Esophagus (tissue), 2 donors: ENCODE measurements at regions not wholly inside any gene's neighbourhood (a gene's known extent, or its start where the extent isn't known, plus 50 kb on each side); places are given as distances from the start of the nearest gene placed in this dataset.

Experiments
- H3K27ac ChIP-seq, 2 donors: one replicate each; pipeline ENCODE4 v1.5.1; 2013; ENCODE audit warnings: low read depth in 2 of 2, mild to moderate bottlenecking in 2 of 2, inconsistent platforms in 1 of 2, low read length in 1 of 2, moderate library complexity in 1 of 2
- H3K27me3 ChIP-seq, 2 donors: one replicate each; pipeline ENCODE4 v1.6.1; 2013; ENCODE audit warnings: low read length in 2 of 2, control low read depth in 1 of 2, mild to moderate bottlenecking in 1 of 2; ENCODE audit not compliant: insufficient read depth in 2 of 2, control insufficient read depth in 1 of 2
- H3K36me3 ChIP-seq, 2 donors: one replicate each; pipeline ENCODE4 v1.6.1; 2013; ENCODE audit warnings: low read length in 1 of 2; ENCODE audit not compliant: control insufficient read depth in 2 of 2, insufficient read depth in 2 of 2
- H3K4me1 ChIP-seq, 2 donors: one replicate each; pipeline ENCODE4 v1.6.1; 2013; ENCODE audit warnings: low read length in 1 of 2; ENCODE audit not compliant: control insufficient read depth in 2 of 2, insufficient read depth in 2 of 2
- H3K4me3 ChIP-seq, 2 donors: one replicate each; pipeline ENCODE4 v1.5.1; 2013; ENCODE audit warnings: low read length in 2 of 2, mild to moderate bottlenecking in 2 of 2, low read depth in 1 of 2, moderate library complexity in 1 of 2
- H3K9me3 ChIP-seq, 2 donors: one replicate each; pipeline ENCODE4 v1.6.1; 2013; ENCODE audit warnings: mild to moderate bottlenecking in 2 of 2, low read depth in 1 of 2, low read length in 1 of 2, moderate library complexity in 1 of 2; ENCODE audit not compliant: control insufficient read depth in 2 of 2, insufficient read depth in 1 of 2
- WGBS, 2 donors: extraction: QIAGEN DNeasy Blood & Tissue Kit; methylation state at CpG; one replicate each; pipeline ENCODE4 v1.1.7; 2013; 5-methylcytosine and 5-hydroxymethylcytosine counted together
- donor health status: healthy with polysubstance abuse.
- donor health status: Bipolar disorder and iron deficiency.

DNA sequence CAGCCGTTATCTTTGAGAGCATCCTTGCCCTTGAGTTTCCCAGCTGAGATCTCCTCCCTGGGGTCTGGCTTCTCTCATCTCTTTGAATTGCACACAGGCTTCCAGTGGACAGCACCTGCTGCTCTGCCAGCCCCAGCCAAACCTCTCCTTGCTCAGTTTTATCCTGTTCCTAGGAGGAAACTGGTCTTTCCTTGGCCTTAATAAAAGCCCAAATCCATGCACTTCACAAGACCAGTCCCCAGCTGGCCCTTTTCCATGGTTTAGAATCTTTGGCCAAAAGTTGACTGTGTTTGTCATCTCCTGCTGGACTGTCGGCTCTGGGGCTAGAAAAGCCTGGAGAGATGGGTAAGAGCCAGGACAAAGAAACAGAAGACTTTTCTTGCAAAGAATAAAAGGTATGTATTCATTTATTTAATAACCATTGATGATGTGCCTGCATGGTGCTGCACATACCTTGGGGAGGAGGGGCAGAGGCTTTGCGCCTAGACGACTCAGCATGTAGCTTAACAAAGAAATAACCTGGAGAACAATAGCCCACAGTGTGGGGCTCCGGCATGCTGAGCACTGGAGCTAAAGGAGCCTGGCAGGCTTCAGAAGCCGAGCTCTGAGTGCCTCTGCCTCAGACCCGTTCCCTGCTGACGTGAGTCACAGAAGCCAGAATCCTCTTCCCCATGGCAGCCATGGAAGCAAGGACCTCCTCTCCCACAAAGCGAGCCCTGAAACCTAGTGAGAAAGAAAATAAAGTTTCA is 319.3 kb upstream of the B3GAT1 start:
- Histone ChIP-seq H3K9me3 (no peaks in the 10 kb centered on the region), H3K4me1 (no peaks in the 10 kb centered on the region), H3K36me3 (no peaks in the 10 kb centered on the region), H3K27ac (no peak overlapping the region), H3K4me3 (no peak overlapping the region), H3K27me3 (no peaks in the 10 kb centered on the region)
- WGBS, 2 donors: 46 to 54% methylated on average over 9 of the region's 9 CpGs

DNA sequence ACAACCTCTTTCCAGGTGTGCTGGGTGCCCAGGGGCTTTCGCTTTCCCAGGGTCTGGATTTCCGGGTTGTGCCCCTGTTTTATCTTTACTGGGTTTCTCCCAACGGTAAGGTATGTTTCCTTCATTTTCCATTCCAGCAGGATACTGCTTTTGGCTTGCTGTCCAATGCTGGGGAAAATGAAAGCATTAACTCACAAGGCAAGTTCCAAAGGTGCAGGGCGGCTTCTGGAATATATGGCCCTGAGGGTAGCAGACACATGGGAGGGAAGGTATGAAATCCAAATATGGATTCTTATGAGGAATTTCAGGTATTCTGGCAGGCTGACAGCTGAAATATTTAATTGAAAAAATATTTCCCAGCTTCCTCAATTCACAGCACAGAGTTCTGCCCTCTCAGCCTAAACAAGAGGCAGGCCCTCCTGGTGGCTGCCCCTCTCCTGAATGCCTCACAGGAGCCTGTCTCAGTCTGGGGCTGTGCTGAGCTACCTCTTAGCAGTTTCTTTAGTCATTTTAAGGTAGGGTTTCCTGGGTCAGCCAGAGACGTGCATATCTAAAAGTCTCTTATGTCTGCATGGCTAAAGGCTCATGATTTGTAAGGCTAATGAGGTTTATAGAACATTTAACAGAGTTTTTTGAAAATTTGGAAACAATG is 318.6 kb upstream of the B3GAT1 start:
- no peaks in the 10 kb centered on the region for H3K27me3 ChIP-seq
- no peak overlapping the region for H3K4me3 ChIP-seq
- WGBS, 2 donors: 58 to 60% methylated on average over 5 of the region's 5 CpGs
- no peaks in the 10 kb centered on the region for H3K36me3 ChIP-seq
- no peaks in the 10 kb centered on the region for H3K4me1 ChIP-seq
- H3K9me3 ChIP-seq: no peaks in the 10 kb centered on the region
- no peak overlapping the region for H3K27ac ChIP-seq

DNA sequence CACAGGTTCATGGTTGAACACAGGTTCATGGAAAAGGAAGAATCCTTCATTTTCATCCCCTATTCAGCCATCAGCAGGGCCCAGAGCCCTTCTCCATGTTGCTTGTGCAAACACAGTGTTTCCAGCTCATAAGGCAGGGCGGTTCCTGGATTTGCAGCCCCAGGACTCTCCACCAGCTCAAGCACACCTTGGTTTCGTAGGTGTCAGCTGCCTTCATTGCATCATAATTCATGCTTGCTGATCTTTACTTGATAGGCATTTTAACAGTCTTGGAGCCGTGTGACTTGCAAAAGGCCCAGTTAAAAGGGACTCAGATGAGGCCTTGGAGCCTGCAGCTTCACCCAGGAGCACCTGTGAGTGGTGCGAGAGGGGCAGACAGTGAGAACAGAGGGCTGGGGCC is 318.1 kb upstream of the B3GAT1 start:
- Histone ChIP-seq H3K4me1 (peaks cover 0 to 2% of the 10 kb centered on the region in 2 donors), H3K27me3 (peaks cover 0 to under 1% of the 10 kb centered on the region in 2 donors), H3K4me3 (no peak overlapping the region), H3K9me3 (no peaks in the 10 kb centered on the region), H3K36me3 (no peaks in the 10 kb centered on the region), H3K27ac (no peak overlapping the region)
- WGBS, 2 donors: 73 to 75% methylated on average over 4 of the region's 4 CpGs

DNA sequence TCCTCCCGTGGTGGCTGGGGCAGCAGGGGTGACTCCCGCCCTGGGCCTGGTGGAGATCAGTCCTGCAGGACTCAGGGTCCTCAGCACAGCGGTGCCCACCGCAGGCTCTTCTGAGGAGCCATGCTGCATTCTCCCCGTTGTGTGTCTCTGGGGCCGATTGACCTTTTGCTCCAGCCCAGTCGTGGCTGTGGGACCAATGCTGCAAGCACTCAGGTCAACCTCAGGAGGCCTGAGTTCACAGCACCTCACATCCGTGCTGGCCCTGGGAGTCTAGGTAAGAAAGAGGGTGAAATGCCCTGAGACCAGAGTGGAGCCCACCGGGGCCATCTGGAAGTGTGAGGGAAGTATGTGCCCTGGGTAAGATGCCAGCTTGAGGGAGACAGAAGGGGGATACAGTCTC is 316.1 kb upstream of the B3GAT1 start:
- peaks cover 0 to 4% of the 10 kb centered on the region in 2 donors for H3K27me3 ChIP-seq
- no peaks in the 10 kb centered on the region for H3K9me3 ChIP-seq
- H3K4me1 ChIP-seq: peaks cover 0 to 2% of the 10 kb centered on the region in 2 donors
- H3K36me3 ChIP-seq: no peaks in the 10 kb centered on the region
- H3K4me3 ChIP-seq: no peak overlapping the region
- H3K27ac ChIP-seq: no peak overlapping the region
- WGBS, 2 donors: 83 to 90% methylated on average over 9 of the region's 9 CpGs

DNA sequence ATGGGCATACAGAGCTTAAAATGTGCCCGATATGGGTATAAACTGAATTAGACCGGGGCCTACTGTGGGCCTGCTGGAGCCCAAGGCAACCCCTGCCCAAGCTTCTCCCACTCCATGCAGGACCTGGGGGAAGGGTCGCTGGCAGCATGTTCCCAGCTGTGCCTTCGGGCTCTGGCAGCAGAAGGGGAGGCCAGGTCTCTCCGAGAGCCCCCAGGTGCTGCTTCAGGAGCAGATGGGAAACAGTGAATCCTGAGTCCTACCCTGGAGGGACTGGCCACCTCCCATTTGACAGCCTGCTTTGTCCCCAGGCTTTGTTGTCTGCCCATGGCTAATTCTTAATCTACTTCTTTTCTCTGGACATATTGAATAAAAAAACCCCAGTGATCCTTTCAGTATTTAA is 315.6 kb upstream of the B3GAT1 start:
- H3K36me3 ChIP-seq: no peaks in the 10 kb centered on the region
- no peaks in the 10 kb centered on the region for H3K9me3 ChIP-seq
- H3K27me3 ChIP-seq: peaks cover 0 to 4% of the 10 kb centered on the region in 2 donors
- no peak overlapping the region for H3K4me3 ChIP-seq
- H3K4me1 ChIP-seq: peaks cover 0 to 2% of the 10 kb centered on the region in 2 donors
- H3K27ac ChIP-seq: no peak overlapping the region
- WGBS, 2 donors: 76 to 82% methylated on average over 5 of the region's 5 CpGs

DNA sequence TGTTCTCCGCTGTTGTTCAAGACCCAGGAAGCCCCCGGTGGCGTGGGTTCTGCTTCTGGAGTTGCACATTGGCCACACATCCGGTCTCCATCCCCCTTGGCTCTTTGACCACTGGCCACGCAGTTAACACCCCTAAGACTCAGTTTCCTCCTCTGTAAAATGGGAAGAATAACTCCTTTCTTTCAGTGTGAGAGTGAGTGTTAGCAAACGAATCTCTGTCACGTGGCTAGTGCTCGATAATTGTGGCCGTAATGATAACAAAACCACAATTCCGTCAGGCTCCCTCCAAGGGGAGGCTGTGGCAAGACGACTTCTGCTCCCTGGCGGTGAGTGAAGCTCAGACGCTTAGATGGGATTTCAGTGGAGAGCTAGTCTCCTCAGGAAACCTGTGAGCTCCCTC is 315.2 kb upstream of the B3GAT1 start:
- Histone ChIP-seq H3K9me3 (no peaks in the 10 kb centered on the region), H3K27ac (no peak overlapping the region), H3K4me1 (peaks cover 0 to 2% of the 10 kb centered on the region in 2 donors), H3K4me3 (no peak overlapping the region), H3K36me3 (no peaks in the 10 kb centered on the region), H3K27me3 (peaks cover 0 to 4% of the 10 kb centered on the region in 2 donors)
- 81 to 82% methylated on average over 13 of the region's 13 CpGs for WGBS, 2 donors

DNA sequence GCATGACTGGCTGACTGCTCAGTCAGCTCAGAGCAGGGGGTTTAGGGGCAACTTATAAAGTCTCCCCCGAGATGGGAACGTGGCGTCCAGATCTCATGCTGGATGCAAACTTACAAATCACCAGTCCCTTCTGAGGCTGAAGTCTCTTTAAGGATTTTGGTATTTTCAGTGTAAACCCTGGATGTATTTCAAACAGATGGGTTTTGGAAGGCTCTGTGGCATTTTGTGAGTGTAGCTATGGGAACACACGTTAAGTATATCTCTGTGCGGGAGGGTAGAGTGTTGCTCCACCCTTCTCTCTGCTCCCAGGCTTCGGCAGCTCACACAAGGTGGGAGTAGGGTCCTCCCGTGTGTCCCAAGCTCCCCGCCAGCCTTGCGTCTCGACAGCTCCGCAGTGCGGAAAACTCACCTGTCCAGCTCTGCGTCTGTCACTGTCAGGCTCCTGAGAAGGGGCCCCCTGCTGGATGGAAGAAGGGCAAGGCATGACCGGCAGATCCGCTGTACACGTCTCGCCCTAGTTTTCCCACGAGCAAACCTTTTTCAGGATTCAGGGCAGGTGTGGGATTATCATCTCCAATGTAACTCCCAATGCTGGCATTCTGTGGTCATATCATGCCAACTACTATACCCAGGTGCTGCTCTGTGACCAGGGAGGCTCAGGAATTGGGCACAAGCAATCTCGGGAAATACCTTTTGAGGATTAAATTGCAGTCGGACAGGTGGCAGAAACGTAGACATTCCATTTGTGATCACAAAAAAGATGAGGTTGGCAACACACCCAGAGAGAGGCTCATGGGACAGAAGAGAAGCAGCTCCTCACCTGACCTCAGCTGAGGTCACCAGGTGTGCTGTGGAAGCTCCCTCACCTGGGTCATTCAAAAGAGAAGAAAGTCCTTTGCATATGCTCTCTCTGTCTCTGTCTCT is 313.9 kb upstream of the B3GAT1 start:
- Histone ChIP-seq H3K36me3 (no peaks in the 10 kb centered on the region), H3K4me1 (peaks cover 0 to 2% of the 10 kb centered on the region in 2 donors), H3K9me3 (no peaks in the 10 kb centered on the region), H3K27ac (no peak overlapping the region), H3K27me3 (peaks cover 0 to 4% of the 10 kb centered on the region in 2 donors), H3K4me3 (no peak overlapping the region)
- 44 to 47% methylated on average over 21 of the region's 21 CpGs for WGBS, 2 donors

DNA sequence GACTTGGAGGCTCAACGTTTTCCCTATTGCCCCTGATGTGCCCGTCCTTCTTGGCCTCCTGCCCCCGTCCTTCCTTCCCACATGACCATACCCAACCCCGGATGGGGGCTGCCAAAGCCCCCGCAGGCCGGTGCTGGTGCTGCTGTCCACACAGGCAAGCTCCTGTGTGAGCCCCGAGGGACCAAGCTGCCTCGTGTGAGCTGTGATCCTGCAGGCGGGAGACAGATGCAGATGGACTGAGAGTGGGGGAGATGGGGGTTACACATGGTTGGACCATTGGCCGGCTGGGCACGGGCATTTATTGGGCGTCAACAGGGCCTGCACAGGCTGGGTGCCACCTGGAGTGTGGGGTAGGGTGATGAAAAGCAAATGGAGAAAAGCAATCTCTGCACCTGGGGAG is 313.2 kb upstream of the B3GAT1 start:
- H3K4me3 ChIP-seq: no peak overlapping the region
- peaks cover 0 to 2% of the 10 kb centered on the region in 2 donors for H3K4me1 ChIP-seq
- no peaks in the 10 kb centered on the region for H3K36me3 ChIP-seq
- H3K9me3 ChIP-seq: no peaks in the 10 kb centered on the region
- no peak overlapping the region for H3K27ac ChIP-seq
- H3K27me3 ChIP-seq: peaks cover 0 to 4% of the 10 kb centered on the region in 2 donors
- 72% methylated on average over 12 of the region's 12 CpGs for WGBS, 2 donors

DNA sequence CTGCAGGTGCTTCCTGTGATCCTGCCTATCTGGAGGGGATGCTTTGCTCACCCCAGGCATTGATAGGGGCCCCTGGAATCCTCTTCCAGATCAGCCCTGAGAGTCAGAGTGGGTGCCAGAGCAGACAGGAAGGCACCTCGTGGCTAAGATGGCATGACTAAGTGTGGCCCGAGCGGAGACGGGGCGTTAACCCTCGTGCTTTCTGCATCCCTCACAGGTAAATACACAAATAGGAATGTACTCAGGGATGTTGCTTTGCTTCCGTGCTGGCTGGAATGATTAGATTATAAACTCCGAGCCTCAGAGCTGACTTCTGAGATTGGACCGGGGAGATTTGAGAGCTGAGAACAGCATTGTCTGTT is 312.7 kb upstream of the B3GAT1 start:
- H3K27ac ChIP-seq: no peak overlapping the region
- no peaks in the 10 kb centered on the region for H3K9me3 ChIP-seq
- no peaks in the 10 kb centered on the region for H3K36me3 ChIP-seq
- no peak overlapping the region for H3K4me3 ChIP-seq
- H3K27me3 ChIP-seq: peaks cover 0 to 4% of the 10 kb centered on the region in 2 donors
- H3K4me1 ChIP-seq: peaks cover 0 to 2% of the 10 kb centered on the region in 2 donors
- 66 to 76% methylated on average over 9 of the region's 9 CpGs for WGBS, 2 donors
